HT1080 (cell line): ENCODE measurements at regions not wholly inside any gene's neighbourhood (a gene's known extent, or its start where the extent isn't known, plus 50 kb on each side); places are given as distances from the start of the nearest gene placed in this dataset.
A peak's percentile ranks its signal among the peaks of the same experiment; 100 is the strongest.
"Not testable (repeated sequence)": the region's sequence is repeated elsewhere in the genome, so short reads cannot be mapped to it uniquely, and the experiment has no call there.

ENCODE experiments used
- DNase-seq: peaks from one replicate; pipeline ENCODE4 v3.0.0-alpha.2; 2015; ENCODE audit warnings: low read depth

- DNase-seq, result no peak
These were observed 176.9 kb upstream of the FZD8 start for GRCh38 chr10:35819011-35819410.

GRCh38 chr10:35817109-35817508, 175.0 kb upstream of the FZD8 start:
- not testable (repeated sequence) for DNase-seq

DNA sequence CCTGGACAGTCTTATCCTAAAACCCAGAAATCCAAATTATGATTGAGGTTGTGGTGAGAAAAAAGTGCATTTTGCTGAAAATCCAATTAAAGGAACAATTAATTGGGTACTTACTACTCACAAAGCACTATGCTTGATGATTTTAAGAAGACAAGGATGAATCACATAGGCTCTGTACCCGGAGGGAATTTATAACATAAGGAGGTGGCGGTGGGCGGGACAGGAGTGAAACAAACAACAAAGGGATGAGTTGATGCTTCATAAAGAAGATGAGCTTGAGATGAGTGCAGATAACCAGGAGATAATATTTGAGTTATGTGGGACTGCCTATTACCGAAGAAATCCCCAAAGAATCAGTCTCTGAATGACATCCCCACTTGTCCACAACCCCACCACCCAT, 171.1 kb upstream of the FZD8 start:
- no peak for DNase-seq

- no peak for DNase-seq
These were observed 166.2 kb upstream of the FZD8 start for GRCh38 chr10:35808344-35808743.

GRCh38 chr10:35803046-35803445, 160.9 kb upstream of the FZD8 start:
- no peak for DNase-seq

GRCh38 chr10:35797187-35797586, 155.1 kb upstream of the FZD8 start:
- DNase-seq, result no peak

GRCh38 chr10:35795131-35795824, 153.2 kb upstream of the FZD8 start:
- peak; percentile 90 for DNase-seq

- no peak for DNase-seq
These were observed 152.6 kb upstream of the FZD8 start for GRCh38 chr10:35794703-35795102.

GRCh38 chr10:35792291-35792690, 150.2 kb upstream of the FZD8 start:
- DNase-seq, result no peak

DNA sequence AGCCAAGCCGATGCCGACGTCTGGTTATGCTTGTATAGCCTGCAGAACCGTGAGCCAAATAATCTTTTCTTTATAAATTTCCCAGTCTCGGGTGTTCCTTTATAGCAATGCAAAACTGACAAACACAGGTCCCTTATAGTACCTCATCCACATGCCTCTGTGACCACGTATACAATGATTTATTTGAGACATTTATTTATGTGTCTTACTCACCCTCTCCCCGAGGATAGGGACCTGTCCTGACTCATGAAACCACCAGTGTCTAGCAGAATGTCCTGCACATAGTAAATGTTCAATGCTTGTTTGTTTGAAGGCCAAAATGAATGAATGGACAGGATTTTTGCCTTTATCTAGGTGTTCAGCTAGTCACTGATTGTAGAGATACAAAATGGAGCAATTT, 147.9 kb upstream of the FZD8 start:
- peak; percentile 83 for DNase-seq

- peak; percentile 6 for DNase-seq
These were observed 142.7 kb upstream of the FZD8 start for GRCh38 chr10:35784751-35785150.

DNA sequence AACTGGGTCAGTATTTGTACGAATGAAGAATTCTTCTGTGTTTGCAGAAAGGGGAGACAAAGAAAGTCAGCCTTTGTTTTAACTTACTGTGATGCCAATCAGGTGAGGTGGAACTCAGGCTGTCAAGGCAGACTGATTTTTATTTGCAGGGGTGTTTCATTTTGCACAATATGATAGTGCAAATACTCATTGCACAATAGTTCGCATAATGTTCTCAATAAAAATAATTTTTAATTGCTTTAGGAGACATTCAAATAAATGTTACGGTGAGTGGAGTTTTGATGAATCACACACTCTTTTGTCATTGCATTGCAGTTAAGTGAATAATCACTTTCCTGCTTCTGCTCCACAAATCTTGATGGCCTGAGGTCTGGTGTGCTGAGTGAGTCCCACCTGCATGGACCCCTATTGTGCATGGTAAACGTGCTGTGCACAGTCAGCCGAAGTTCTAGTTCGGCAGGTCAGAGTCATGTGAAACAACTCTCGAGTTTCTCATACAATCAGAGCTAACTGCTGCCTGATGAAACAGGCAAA, 141.3 kb upstream of the FZD8 start:
- peak; percentile 62 for DNase-seq

GRCh38 chr10:35781643-35782035, 139.5 kb upstream of the FZD8 start:
- DNase-seq, result peak; percentile 8

GRCh38 chr10:35780970-35781642, 139.0 kb upstream of the FZD8 start:
- DNase-seq, result no peak

DNA sequence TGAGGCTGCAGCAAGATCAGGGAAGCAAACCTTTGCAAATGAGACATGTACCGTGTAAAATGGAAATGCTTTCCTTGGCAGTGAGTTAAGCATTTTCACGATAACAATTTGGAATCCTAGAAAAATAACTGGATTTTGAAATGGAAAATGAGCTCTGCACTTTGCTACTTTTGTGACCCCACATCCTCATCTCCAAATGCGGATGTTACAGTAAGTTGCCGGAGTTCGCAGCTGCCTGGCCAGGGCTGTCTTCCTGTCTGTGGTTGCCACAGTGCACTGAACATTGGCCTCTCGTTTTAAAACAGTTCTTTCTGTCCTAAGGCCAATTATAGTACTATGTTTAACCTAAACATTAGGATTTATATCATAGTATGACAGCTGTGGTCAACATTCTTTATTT, 136.2 kb upstream of the FZD8 start:
- DNase-seq, result no peak

- not testable (repeated sequence) for DNase-seq
These were observed 134.5 kb upstream of the FZD8 start for GRCh38 chr10:35776557-35776956.

DNA sequence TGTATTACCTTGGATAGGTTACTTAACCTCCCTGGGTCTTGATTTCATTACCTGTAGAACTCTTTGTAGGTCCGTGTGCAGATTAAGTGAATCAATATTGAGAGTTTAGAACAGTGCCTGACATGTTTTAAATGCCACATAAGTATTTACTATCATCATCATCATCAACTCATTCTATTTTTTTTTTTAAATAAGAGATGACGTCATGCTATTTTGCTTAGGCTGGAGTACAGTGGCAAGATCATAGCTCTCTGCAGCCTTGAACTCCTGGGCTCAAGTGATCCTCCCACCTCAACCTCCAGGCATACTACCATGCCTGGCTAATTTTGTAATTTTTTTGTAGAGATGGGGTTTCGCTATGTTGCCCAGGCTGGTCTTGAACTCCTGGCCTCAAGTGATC, 132.0 kb upstream of the FZD8 start:
- no peak for DNase-seq

DNA sequence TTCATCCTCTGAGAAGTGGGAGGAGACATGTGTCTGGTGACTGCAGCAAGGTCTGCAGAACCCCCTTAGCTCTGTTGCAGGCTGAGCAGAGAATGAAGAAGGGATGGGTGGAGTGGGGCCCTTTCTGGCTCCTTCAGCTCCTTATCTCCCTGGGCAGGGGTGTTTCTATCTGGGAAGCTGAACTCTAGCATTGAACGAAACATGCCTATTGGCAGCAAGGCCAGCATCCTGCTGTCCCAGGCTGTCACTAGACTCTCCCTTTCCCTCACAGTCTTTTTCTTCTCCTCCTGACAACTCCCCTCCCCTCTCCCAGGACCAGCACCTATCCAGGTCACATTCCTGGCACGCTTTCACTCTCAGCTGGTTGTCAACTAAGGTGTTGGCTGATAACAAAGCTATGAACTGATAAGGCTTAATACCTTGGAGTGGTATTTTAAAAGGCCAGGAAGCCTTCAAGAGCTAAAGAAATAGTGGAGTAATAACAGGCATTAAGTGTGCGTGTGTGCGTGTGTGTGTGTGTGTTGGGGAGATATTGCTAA, 128.8 kb upstream of the FZD8 start:
- no peak for DNase-seq

- DNase-seq, result no peak
These were observed 127.7 kb upstream of the FZD8 start for GRCh38 chr10:35769795-35770194.

- DNase-seq, result no peak
These were observed 126.6 kb upstream of the FZD8 start for GRCh38 chr10:35768731-35769130.

DNA sequence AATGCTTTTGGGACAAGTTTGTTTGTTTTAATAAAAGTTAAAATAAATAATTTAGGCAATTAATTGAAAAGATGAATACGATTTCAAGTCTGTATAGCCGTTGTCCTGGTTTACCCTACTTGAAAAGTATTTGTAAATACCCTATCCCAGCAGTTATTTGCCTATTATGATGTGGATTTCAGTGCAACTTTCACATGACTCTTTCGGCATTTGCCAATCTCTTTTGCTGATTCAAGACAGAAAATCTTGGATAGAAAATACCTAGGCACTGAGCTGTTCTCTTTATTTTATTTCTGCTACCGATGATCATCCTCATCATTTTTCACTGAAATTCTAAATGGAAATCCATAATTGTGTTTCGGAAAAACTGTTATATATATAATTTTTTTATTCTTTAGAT, 125.9 kb upstream of the FZD8 start:
- DNase-seq, result no peak

DNA sequence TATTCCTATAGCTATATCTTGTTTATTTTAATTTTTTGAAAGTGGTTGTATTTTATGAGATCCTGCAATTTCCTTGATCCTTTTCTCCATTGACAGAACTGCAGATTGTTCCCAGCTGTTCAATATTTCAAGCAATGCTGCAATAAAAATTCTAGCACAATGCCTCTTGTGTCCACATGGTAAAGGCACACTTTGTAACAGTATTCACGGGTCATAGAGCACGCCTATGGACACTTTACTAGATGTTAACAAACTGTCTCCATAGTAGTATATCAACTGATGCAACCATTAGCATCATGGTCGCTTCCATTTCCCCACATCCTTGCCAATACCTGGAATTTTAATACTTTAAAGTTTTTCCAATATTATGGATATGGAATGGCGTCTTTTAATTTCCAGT, 123.9 kb upstream of the FZD8 start:
- no peak for DNase-seq

DNA sequence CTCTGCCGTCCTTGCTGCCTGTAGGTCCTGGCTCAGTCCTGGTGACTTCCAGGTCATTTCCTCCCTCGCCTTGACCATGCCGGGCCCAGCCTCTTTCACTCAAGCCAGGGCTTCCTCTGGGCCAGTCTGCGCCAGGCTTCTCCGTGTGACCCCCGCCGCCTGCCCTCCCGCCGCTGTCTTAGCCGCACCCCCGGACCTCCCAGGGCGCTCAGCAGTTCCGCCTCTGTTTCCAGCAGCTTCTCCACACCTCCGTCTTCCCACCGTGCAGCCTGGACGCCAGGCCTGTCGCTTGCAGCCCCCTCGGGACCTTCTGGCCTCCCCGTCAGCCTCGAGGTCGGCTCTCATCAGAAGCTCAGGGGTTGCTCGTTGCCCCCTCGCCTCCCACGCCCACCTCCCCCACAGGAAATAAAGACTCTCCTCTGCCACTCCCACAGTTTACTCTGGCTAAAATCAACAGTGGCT, 123.0 kb upstream of the FZD8 start:
- no peak for DNase-seq
